Heart left ventricle (tissue), 13 donors: ENCODE measurements at regions not wholly inside any gene's neighbourhood (a gene's known extent, or its start where the extent isn't known, plus 50 kb on each side); places are given as distances from the start of the nearest gene placed in this dataset.

Experiments
- CTCF ChIP-seq, 12 donors: fragments of 200-600 bp; sonication (generic) in 4 of 12; IDR thresholded peaks; one replicate each; pipeline versions ENCODE4 v1.5.0 to v1.8.0; 2018 to 2022; ENCODE audit warnings: antibody characterized with exemption in 12 of 12, mild to moderate bottlenecking in 5 of 12
- POLR2A ChIP-seq, 2 donors: fragments of 450-650 bp; IDR thresholded peaks; one replicate each; pipeline ENCODE4 v1.6.1; 2017; ENCODE audit warnings: antibody characterized with exemption in 2 of 2, mild to moderate bottlenecking in 2 of 2, moderate library complexity in 2 of 2
- donor health status: ischemic (EF 13 %, LVEDD 7.1; RV severe dilation, severe dysfunction).
- donor health status: DM: no; HTN: yes; CAD: no.
- donor health status: DM: no; HTN: no; CAD: no.
- donor health status: ischemic (EF 25% LVEDD 6.9; RV normal size, moderate dysfunction).
- donor health status: ischemic (EF 25% LVEDD 5.7; RV mildly dilated, moderate dysfunction).
- donor health status: ischemic (EF 35%, LVEDD 5.7; RV mildly dilated, moderate dysfunction).
- donor health status: nonischemic (EF 11% LVEDD 7.7; RV severe dilation, severe dysfunction).
- donor health status: DM: yes; HTN: yes; CAD: no.
- donor health status: PGD.
- donor health status: ischemic (EF 29% LVEDD 5.4; RV normal size, mild dysfunction).
- donor health status: nonischemic (EF 23%, LVEDD 6.1; RV moderate dilation, normal function).

DNA sequence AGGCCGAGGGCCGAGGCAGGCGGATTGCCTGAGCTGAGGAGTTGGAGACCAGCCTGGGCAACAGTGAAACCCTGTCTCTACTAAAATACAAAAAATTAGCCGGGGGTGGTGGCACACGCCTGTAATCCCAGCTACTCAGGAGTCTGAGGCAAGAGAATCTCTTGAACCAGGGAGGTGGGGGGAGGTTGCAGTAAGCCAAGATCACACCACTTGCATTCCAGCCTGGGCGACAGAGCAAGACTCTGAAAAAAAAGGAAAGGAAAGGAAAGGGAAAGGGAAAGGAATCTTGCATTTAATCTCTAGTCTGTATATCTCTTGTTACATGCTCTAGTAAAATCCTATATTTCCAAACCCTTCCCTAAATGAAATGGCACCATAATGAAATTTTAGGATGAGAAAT lies 328.3 kb upstream of the ADGRL2 start:
- TF ChIP-seq CTCF (IDR thresholded peaks at IDR 0.05) (no peak), POLR2A (IDR thresholded peaks at IDR 0.05) (no peak)
